ENCODE measurements at regions not wholly inside any gene's neighbourhood (a gene's known extent, or its start where the extent isn't known, plus 50 kb on each side); places are given as distances from the start of the nearest gene placed in this dataset.

DNA sequence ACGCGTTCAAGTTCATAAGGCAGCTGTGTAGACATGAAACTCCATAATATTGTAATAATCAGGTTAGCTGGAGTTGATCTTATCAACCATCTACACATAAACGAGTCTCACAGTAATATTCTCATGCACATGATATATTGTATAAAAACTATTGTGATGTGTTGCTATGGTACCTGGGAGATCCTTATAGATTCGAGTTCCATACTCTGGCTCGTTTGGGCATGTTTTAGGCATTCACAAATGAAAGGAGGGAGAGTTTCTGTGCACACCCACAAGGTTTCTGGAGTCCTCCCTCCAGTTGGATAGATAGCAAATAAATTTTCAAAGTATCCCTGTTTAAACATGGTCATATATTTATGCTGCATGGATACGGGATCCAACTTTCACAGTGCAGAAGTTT is 567.5 kb upstream of the SLC35B3 start:
- Histone ChIP-seq H3K79me2 (ENCODE audit: insufficient read depth, low read length) (no peaks in the 10 kb centered on the region), H3K27me3 (ENCODE audit: insufficient read depth, low read length) (0 out of 2 replicates have a peak, but pooled peaks cover 3% of the 10 kb centered on the region), H3K27ac (ENCODE audit: low read depth, low read length) (no peak overlapping the region), H3K4me1 (ENCODE audit: control insufficient read depth in 1 of 2, insufficient read depth in 2 of 2, low read length in 2 of 2) (no peaks in the 10 kb centered on the region), H3K9ac (ENCODE audit: low read length) (no peak overlapping the region), H3K9me3 (ENCODE audit: control insufficient read depth in 1 of 2, insufficient read depth in 1 of 2, low read depth in 1 of 2, low read length in 2 of 2) (no peaks in the 10 kb centered on the region), H3K4me2 (ENCODE audit: low read length) (no peak overlapping the region), H3K4me3 (replicated peaks in 1 of 2; ENCODE audit: low read depth in 1 of 2, low read length in 2 of 2) (no peak overlapping the region), H4K20me1 (ENCODE audit: insufficient read depth) (no peaks in the 10 kb centered on the region), H2AFZ (ENCODE audit: low read depth, low read length, poor library complexity, severe bottlenecking) (no peak overlapping the region), H3K9me2 (ENCODE audit: insufficient read depth) (no peaks in the 10 kb centered on the region), H3K36me3 (ENCODE audit: control insufficient read depth in 1 of 2, insufficient read depth in 2 of 2, low read length in 2 of 2) (no peaks in the 10 kb centered on the region)
- TF ChIP-seq ZFX (IDR thresholded peaks at IDR 0.05), result no peak
- TF ChIP-seq SP1 (IDR thresholded peaks at IDR 0.05; ENCODE audit: low read depth), result no peak
- TF ChIP-seq, protein P1, sequence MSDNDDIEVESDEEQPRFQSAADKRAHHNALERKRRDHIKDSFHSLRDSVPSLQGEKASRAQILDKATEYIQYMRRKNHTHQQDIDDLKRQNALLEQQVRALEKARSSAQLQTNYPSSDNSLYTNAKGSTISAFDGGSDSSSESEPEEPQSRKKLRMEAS (IDR thresholded peaks at IDR 0.05), result no peak
- TF ChIP-seq JUND (IDR thresholded peaks at IDR 0.05), result no peak
- TF ChIP-seq SIN3A (IDR thresholded peaks at IDR 0.05; ENCODE audit: low read depth), result no peak
- TF ChIP-seq EZH2 (IDR thresholded peaks at IDR 0.05), result no peak
- TF ChIP-seq EGR1 (IDR thresholded peaks at IDR 0.05; ENCODE audit: low read depth), result no peak
- TF ChIP-seq POLR2A (IDR thresholded peaks at IDR 0.05; ENCODE audit: borderline replicate concordance, extremely low read depth, insufficient read depth, insufficient read length), result no peak
- CTCF ChIA-PET, result no interaction called here
- no TSS peak for BruUV-seq (replicated peaks)
- no peak for ATAC-seq
- POLR2A ChIA-PET, result no interaction called here
- intact Hi-C loops (cut with micrococcal nuclease), result no loop called here
- no peak for DNase-seq (ENCODE audit: low read depth, low spot score)
- RAD21 ChIA-PET (ENCODE audit: low non-redundant PET in 1 of 2, low total read pairs in 2 of 2, uncharacterized antibody in 2 of 2, unreplicated experiment in 2 of 2), result no interaction called here

DNA sequence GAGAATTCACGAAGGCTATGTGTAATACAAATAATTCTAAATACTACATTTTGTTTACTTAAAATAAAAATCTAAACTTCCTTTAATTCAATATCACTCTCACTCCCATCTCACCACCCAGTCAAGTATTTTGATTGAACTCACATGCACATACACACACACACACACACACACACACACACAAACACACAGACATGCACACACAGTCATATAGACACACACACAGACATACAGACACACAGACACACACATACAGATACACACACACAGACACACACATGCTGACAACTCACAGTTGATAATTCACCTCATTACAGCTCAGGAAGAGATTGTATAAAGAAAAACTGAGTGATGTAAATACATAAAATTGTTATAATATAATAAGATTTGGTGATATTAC is 559.8 kb upstream of the SLC35B3 start:
- Histone ChIP-seq H3K9me3 (ENCODE audit: control insufficient read depth in 1 of 2, insufficient read depth in 1 of 2, low read depth in 1 of 2, low read length in 2 of 2) (no peaks in the 10 kb centered on the region), H2AFZ (ENCODE audit: low read depth, low read length, poor library complexity, severe bottlenecking) (no peak overlapping the region), H3K9me2 (ENCODE audit: insufficient read depth) (no peaks in the 10 kb centered on the region), H3K4me2 (ENCODE audit: low read length) (no peak overlapping the region), H3K9ac (ENCODE audit: low read length) (no peak overlapping the region), H4K20me1 (ENCODE audit: insufficient read depth) (no peaks in the 10 kb centered on the region), H3K4me1 (ENCODE audit: control insufficient read depth in 1 of 2, insufficient read depth in 2 of 2, low read length in 2 of 2) (no peaks in the 10 kb centered on the region), H3K36me3 (ENCODE audit: control insufficient read depth in 1 of 2, insufficient read depth in 2 of 2, low read length in 2 of 2) (no peaks in the 10 kb centered on the region), H3K4me3 (replicated peaks in 1 of 2; ENCODE audit: low read depth in 1 of 2, low read length in 2 of 2) (no peak overlapping the region), H3K27ac (ENCODE audit: low read depth, low read length) (no peak overlapping the region), H3K27me3 (ENCODE audit: insufficient read depth, low read length) (no peaks in the 10 kb centered on the region), H3K79me2 (ENCODE audit: insufficient read depth, low read length) (no peaks in the 10 kb centered on the region)
- no peak for TF ChIP-seq SP1 (IDR thresholded peaks at IDR 0.05; ENCODE audit: low read depth)
- DNase-seq (ENCODE audit: low read depth, low spot score) (no peak), ATAC-seq (no peak)
- ChIA-PET RAD21 (ENCODE audit: low non-redundant PET in 1 of 2, low total read pairs in 2 of 2, uncharacterized antibody in 2 of 2, unreplicated experiment in 2 of 2) (no interaction called here), POLR2A (no interaction called here), CTCF (no interaction called here)
- BruUV-seq (replicated peaks), result no TSS peak
- intact Hi-C loops (cut with micrococcal nuclease), result no loop called here
